Adrenal gland (tissue), 9 donors: ENCODE measurements at regions not wholly inside any gene's neighbourhood (a gene's known extent, or its start where the extent isn't known, plus 50 kb on each side); places are given as distances from the start of the nearest gene placed in this dataset.

Experiments
- DNase-seq, 7 donors: peaks; one replicate each; pipeline ENCODE4 v3.0.0-alpha.2; 2019 to 2020
- H3K27ac ChIP-seq, 5 donors: fragments of 200-600 bp; sonication (generic) in 4 of 5; 1 replicate in 3 of 5; 2 replicates in 2 of 5; pipeline versions ENCODE4 v1.5.1 to v1.8.0; 2016 to 2020; ENCODE audit warnings: mild to moderate bottlenecking in 1 of 5
- H3K27me3 ChIP-seq: fragments of 200-600 bp; 2 replicates; pipeline ENCODE4 v1.8.0; 2021
- H3K36me3 ChIP-seq, 2 donors: fragments of 200-600 bp; replicated peaks in 1 of 2; 1 replicate in 1 of 2; 2 replicates in 1 of 2; pipeline versions ENCODE4 v1.5.1 to v1.8.0; 2018 to 2022
- H3K4me1 ChIP-seq, 2 donors: fragments of 200-600 bp; replicated peaks in 1 of 2; 1 replicate in 1 of 2; 2 replicates in 1 of 2; pipeline versions ENCODE4 v1.5.1 to v1.8.0; 2018 to 2021
- H3K4me3 ChIP-seq, 4 donors: fragments of 200-600 bp; sonication (generic) in 3 of 4; one replicate each; pipeline ENCODE4 v1.5.1; 2016 to 2018
- H3K9me3 ChIP-seq, 3 donors: fragments of 200-600 bp; sonication (generic) in 1 of 3; replicated peaks in 1 of 3; 1 replicate in 2 of 3; 2 replicates in 1 of 3; pipeline versions ENCODE4 v1.5.1 to v1.8.0; 2016 to 2021
- POLR2A ChIP-seq, 2 donors: fragments of 450-650 bp; IDR thresholded peaks; one replicate each; pipeline ENCODE4 v1.6.1; 2017; ENCODE audit warnings: antibody characterized with exemption in 2 of 2, mild to moderate bottlenecking in 2 of 2, moderate library complexity in 1 of 2
- WGBS, 4 donors: extraction: QIAGEN DNeasy Blood & Tissue Kit in 2 of 4; methylation state at CpG; one replicate each; pipeline versions ENCODE4 v1.1.5 to v1.1.7; 2013 to 2017; 5-methylcytosine and 5-hydroxymethylcytosine counted together
- intact Hi-C, 2 donors: fragments of 100-400 bp; cut with DNase I; formaldehyde crosslinking; loops; one replicate each; pipeline versions ENCODE4 v1.14.1 to v1.15.0; 2022 to 2023
- TF ChIP-seq, protein P1 (sequence below), 6 experiments: fragments of 450-650 bp in 4 of 6; fragments of 200-600 bp in 2 of 6; sonication (generic) in 1 of 6; IDR thresholded peaks; 1 replicate in 5 of 6; 2 replicates in 1 of 6; pipeline versions ENCODE4 v1.5.1 to v1.8.0; 2016 to 2021; ENCODE audit warnings: antibody characterized with exemption in 6 of 6, mild to moderate bottlenecking in 2 of 6, moderate library complexity in 1 of 6
- donor health status: healthy with polysubstance abuse.
- donor health status: Bipolar disorder and iron deficiency.
- donor health status: DM: yes; HTN: yes; CAD: no.
- donor health status: DM: no; HTN: no; CAD: no.
- donor health status: DM: no; HTN: no; CAD: no.

DNA sequence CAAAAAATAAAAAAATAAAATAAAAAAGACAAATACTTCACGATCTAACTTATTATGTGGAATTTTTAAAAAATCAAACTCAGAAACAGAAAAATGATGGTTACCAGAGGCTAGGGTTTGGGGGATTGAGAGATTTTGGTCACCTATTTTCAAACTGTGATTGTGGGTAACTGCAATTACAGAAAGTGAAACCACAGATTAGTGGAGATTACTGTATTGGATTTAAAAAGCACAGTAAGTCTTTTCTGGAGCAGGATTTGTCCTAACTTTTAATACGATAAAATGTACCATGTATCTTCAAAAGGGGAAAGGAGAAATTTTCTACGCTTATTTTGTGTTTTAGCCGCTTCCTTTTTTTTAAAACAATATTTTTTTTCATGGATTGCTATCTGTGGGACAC is 1204.9 kb upstream of the LRRTM3 start:
- 83 to 93% (median 89%) methylated on average over 4 of the region's 4 CpGs for WGBS, 4 donors
- Histone ChIP-seq H3K9me3 (no peaks in the 10 kb centered on the region), H3K36me3 (no peaks in the 10 kb centered on the region), H3K4me3 (no peak overlapping the region), H3K27me3 (no peaks in the 10 kb centered on the region), H3K4me1 (no peaks in the 10 kb centered on the region), H3K27ac (no peak overlapping the region)
- no peak for TF ChIP-seq POLR2A (IDR thresholded peaks at IDR 0.05)
- TF ChIP-seq, protein P1, sequence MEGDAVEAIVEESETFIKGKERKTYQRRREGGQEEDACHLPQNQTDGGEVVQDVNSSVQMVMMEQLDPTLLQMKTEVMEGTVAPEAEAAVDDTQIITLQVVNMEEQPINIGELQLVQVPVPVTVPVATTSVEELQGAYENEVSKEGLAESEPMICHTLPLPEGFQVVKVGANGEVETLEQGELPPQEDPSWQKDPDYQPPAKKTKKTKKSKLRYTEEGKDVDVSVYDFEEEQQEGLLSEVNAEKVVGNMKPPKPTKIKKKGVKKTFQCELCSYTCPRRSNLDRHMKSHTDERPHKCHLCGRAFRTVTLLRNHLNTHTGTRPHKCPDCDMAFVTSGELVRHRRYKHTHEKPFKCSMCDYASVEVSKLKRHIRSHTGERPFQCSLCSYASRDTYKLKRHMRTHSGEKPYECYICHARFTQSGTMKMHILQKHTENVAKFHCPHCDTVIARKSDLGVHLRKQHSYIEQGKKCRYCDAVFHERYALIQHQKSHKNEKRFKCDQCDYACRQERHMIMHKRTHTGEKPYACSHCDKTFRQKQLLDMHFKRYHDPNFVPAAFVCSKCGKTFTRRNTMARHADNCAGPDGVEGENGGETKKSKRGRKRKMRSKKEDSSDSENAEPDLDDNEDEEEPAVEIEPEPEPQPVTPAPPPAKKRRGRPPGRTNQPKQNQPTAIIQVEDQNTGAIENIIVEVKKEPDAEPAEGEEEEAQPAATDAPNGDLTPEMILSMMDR (IDR thresholded peaks at IDR 0.05) = no peak
- intact Hi-C loops = no loop called here
- DNase-seq = no peak

DNA sequence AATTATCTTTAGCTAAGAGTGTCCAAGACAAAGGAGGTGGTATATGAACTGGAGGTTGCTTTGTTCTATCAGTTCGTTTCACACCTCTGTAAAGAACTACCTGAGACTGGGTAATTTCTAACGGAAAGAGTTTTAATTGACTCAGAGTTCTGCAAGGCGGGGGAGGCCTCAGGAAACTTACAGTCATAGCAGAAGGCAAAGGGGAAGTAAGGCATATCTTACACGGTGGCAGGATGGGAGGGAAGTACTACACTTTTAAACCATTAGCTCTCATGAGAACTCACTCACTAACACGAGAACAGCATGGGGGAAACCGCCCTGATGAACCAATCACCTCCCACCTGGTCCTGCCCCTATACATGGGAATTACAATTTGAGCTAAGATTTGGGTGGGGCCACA is 1202.3 kb upstream of the LRRTM3 start:
- Histone ChIP-seq H3K27me3 (no peaks in the 10 kb centered on the region), H3K4me1 (no peaks in the 10 kb centered on the region), H3K36me3 (no peaks in the 10 kb centered on the region), H3K27ac (no peak overlapping the region), H3K4me3 (no peak overlapping the region), H3K9me3 (no peaks in the 10 kb centered on the region)
- no peak for DNase-seq
- intact Hi-C loops = no loop called here
- WGBS, 4 donors = 70 to 73% (median 72%) methylated on average over 5 to 6 of the region's 6 CpGs
- no peak for TF ChIP-seq POLR2A (IDR thresholded peaks at IDR 0.05)
- TF ChIP-seq, protein P1 (IDR thresholded peaks at IDR 0.05) = no peak

DNA sequence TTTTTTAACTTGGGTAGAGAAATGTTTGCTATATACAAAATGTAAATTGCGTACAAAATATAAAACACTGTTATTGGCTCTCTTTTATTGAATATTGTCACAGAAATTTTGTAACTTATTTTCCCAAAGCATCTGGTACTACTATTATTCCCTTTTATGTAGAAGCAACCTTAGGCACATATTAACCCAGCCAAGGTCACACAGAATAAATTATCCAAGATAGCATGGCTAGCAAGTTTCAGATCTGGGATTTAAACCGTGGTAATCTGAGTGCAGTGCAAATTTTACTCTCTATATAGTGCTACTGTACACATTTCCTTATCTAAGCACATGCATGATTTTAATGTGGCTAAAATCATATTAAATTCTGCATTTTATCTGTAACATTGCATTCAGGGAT is 1190.5 kb upstream of the LRRTM3 start:
- no peak overlapping the region for H3K4me3 ChIP-seq
- H3K36me3 ChIP-seq = no peaks in the 10 kb centered on the region
- no peaks in the 10 kb centered on the region for H3K4me1 ChIP-seq
- WGBS, 4 donors = 61 to 87% (median 70%) methylated on average over 2 of the region's 2 CpGs
- H3K27ac ChIP-seq = no peak overlapping the region
- DNase-seq = no peak
- H3K9me3 ChIP-seq = no peaks in the 10 kb centered on the region
- TF ChIP-seq POLR2A (IDR thresholded peaks at IDR 0.05) = no peak
- TF ChIP-seq, protein P1 (IDR thresholded peaks at IDR 0.05) = no peak
- intact Hi-C loops = no loop called here
- H3K27me3 ChIP-seq = no peaks in the 10 kb centered on the region

DNA sequence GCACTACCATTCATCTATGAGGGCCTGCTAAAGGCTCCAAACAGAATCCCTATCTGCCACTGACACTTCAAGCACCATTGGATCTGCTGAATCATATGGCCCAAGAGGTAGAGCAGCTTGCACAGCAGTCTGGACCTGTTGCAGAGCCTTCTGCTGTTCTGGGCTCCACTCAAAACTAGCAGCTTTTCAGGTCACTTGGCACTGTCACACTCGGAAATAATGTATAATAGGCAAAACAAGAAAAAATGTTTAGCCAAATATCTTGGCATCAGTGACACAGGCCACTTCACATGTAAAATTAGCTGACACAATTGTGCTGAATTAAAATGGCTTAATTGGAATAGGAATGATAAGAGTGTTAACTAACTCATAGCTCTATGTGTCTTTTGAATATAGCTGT is 1182.9 kb upstream of the LRRTM3 start:
- H3K9me3 ChIP-seq = no peaks in the 10 kb centered on the region
- no peaks in the 10 kb centered on the region for H3K4me1 ChIP-seq
- no peak for TF ChIP-seq POLR2A (IDR thresholded peaks at IDR 0.05)
- TF ChIP-seq, protein P1 (IDR thresholded peaks at IDR 0.05) = no peak
- no peak overlapping the region for H3K27ac ChIP-seq
- no peak for DNase-seq
- 59 to 70% (median 67%) methylated on average over 1 of the region's 1 CpG for WGBS, 4 donors
- H3K4me3 ChIP-seq = no peak overlapping the region
- no peaks in the 10 kb centered on the region for H3K36me3 ChIP-seq
- no peaks in the 10 kb centered on the region for H3K27me3 ChIP-seq
- intact Hi-C loops = no loop called here
